GM19025 (cell line): ENCODE measurements at regions not wholly inside any gene's neighbourhood (a gene's known extent, or its start where the extent isn't known, plus 50 kb on each side); places are given as distances from the start of the nearest gene placed in this dataset.

Source experiments
- ATAC-seq: cut with Tn5 transposase; IDR thresholded peaks from one replicate; pipeline ENCODE4 v1.9.1; 2021; ENCODE audit warnings: mild to moderate bottlenecking, low read depth, moderate library complexity; ENCODE audit not compliant: unreplicated experiment

DNA sequence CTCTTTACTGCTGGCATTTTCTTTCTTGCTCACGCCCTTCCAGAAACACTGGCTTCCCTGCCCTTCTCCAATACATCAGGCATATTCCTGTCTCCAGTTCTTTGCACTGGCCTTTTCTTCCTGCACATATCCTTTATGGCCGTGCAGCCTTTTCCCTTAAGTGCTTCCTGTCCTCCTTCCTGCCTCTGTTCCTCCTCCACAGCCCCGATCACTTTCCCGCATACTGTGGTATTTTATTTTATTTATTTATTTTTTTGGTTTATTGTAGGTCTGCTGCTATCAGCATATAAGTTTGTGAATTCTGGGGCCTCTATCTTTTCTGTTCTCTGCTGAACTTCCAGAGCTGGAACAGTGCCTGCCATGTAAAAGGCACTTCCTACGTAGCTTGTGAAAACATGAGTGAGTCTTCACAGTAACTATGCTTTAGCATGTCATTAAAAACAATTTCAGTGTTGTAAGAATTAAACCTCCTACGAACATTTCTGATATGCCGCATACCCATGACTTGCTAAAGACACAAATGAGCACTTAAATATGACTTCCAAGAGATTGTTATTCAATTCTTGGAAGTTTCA, 289.1 kb downstream of the TRIB2 start:
- no peak for ATAC-seq

DNA sequence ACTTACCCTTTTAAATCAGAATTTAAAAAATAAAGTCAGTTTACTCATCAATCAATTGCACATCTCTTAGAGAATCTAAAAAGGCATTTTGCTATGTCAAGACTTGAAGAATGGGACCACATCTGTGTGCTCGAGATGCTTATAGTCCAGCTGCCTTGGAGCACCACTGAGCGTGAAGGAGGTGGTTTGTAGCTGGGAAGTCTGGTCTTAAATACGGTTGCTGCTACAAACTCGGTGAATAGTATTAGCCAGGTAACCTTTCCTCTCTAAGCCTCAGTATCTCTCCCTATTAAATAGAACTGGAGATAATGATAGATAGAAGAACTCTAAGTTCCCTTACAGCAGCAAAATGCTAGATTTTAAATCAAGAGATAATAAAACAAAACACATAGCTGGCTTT, 289.7 kb downstream of the TRIB2 start:
- ATAC-seq = no peak

DNA sequence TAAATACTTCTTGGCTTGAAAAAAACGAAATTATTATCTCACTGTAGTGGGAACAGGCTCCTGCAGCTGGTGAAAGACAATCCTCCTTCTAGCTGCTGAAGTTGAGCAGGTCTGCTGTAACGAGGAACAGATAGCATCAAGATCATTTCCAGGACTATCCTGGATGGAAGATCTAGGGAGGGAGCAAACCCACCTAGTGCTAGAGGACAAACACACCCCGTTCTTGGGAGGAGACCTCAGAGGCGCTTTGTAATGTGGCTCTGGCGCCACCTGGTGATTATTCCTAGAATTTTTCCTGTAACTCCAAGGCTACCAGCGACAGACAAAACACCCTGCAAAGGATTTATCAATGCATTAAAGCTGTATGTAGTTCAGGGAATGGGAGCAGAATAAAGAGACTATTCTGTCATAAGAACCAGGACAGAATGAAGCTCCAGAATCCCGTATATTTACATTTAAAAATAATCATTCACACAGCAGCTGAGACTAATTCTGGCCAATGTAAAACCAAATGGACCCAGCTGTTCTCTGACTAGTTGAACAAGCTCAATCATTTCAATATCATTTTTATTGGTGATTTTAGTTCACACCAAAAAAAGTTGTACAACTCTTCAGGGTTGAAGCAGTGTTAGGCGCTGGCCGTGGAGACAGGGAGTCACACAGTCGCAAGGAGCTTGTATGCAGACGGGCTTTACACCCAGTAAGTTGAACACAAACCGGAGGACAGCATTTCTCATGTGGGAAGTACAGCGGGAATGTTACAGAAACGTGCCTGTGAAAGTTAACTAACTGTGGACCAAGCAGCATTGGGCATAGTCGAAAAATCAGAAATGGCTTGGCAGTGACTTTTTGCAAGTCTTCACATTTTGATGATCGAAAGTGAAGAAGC, 290.3 kb downstream of the TRIB2 start:
- ATAC-seq = peak; percentile 85

DNA sequence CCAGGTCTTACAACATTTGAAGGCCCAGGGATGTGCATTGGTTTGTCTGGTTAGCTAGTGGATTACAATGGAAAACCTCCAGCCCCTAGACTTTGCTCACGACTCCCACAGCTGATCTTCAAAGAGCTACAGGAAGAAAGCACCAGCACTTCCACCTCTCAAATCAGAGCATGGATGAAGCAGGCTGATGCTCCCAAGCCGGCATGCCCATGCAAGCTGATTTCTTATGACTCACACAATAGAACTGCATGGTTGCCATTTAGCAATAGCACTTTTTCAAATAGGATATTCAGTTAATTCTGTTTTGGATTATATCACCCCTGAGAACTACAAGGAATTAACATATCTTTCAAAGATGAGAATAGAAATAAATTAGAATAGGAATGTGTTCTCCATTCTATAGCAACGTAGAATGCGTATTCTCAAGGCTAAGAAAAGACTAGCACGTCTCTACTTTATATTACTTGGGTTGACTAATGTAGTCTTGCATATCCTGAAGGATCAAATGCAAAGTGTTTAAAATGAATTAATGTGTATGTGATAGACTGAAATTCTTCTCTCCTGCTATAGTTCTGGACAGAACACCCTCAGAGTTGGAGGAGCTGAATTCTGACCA, 292.4 kb downstream of the TRIB2 start:
- no peak for ATAC-seq

DNA sequence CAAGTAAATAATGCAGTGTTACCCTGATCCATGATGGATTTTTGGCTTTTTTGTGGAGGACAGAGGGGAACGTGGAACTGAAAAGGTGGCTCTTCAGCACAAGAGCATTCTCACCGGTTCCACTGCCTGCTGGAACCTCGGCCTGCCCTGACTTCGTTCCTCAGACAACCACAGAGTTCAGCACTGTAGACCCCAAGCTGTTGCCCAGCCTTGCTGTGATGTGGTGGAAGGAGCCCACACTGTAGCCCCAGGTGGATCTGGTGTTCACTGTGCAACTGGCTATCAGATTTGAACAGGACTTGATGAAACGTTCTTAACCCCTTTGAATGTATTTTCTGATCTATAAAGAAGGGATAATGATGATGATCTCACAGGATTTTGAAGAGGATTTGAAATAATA, 293.5 kb downstream of the TRIB2 start:
- ATAC-seq = no peak

DNA sequence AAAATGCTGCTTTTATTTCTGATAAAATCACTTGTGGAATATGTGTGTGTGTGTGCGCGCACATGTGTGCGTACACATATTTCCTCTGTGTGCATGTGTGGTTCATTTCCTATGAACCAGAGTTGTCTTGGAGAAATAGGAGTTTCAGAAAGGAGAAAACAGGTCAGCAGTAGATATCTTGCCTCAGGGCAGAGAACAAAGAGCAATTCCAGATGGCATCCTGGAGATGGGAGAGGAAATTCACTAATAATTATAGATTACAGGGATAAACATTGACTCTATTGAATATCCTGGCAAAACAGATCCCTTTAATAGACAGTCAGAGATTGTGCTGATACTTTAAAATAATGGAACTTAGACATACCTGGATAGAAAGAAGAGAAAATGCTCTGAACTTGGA, 298.0 kb downstream of the TRIB2 start:
- no peak for ATAC-seq

DNA sequence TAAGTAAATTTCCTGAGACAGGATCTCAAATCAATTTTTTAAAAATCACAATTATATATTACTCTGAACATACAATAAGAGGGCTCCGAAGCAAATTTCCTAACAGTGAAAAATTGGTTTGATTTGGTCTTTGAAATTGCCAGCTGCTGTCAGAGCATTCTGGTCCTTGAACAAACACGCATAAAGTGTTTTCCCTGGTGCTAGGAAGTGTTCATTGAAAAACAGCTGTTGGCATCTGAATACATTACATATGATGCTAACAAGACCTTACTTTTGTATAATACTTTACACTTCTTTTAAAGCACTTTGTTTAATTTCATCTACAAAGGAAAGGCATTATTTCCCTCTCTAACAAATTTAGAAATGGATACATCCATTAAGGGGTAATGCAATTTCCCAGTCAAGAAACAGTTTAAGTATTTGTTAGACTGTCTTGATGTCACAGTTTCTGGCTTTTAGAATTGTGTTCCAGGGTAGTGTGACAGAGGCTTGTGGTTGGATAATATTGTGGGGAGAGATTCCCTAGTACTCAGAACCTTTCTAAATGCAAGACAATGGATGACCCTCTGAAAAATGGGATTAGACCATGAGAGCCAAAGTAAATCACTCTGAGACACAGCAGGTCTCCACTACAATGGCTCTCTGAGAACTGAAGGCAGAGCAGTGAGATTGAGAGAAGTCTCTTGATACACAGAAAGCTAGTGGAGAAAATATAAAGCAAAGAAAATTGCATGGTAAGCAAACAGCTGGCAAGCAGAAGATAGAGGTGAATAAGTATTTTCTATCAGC, 299.0 kb downstream of the TRIB2 start:
- ATAC-seq = no peak

DNA sequence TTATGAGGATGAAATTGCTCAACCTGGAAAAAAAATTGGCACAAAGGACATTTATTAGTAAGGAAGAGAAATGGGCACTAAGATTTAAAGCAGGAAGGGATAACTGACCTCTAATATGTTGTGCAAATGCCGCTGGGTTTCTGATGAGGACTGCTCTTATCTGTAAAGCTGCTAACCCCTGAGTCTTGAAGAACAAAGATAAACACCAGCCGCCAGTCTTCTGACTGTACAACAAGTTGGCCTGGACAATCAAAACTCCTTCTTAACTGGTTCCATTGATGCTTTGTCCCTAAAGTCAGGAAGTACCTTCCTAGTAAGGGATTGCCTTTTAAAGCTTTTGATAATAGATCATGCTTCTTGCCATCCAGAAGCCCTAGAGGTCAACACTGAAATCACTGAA, 301.8 kb downstream of the TRIB2 start:
- no peak for ATAC-seq

DNA sequence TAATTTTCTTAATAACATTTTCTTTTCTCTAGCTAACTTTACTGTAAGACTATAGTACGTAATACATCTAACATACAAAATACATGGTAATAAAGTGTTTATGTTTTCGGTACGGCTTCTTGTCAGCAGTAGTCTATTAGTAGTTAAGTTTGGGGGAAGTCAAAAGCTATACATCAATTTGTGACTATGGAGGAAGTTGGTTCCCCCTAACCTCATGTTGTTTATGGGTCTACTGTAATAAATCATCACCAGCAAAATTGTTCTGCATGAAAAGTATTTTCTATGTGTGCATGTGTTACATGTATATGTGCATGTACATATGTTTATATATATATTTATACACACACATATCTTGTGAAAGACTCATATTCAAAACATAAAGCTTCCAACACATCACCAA, 303.0 kb downstream of the TRIB2 start:
- ATAC-seq = no peak

DNA sequence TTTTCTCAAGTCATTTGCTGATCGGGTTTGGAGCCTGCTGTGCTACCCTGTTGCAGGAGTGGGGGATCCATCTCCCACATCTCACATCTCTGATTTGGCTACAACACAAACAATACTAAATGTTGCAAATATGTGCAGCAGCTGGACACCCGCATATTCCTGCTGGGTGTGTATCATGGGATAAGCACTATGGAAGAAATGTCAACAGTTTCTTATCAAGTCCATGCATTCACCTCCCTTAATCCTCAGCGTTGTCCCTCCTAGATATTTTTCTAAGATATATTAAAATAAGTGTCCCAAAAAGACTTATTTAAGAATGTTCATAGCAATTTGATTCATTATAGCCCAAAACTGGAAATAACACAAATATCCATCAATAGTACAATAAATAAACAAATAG, 303.7 kb downstream of the TRIB2 start:
- no peak for ATAC-seq

DNA sequence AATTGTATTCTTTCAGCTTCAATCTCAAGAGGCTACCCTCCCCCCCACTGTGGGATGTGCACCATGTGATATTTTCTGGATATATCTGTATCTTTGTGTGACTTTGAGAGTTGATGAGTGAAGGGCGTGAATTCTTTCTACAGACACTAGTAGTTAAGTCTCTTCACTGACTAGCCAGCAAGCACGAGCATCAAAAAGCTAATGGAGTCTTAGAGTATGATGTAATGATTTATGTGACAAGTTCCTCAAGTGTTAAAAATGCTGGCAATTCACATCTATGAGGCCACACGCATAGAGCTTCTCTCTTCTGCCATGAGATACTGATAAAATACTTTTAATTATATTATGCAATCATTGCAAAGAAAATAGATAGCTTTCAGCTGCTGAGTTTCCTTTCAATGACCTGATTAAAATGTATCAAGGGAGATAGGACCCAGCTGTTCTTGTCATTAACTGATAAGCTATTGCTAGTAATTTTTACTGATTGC, 304.8 kb downstream of the TRIB2 start:
- no peak for ATAC-seq

DNA sequence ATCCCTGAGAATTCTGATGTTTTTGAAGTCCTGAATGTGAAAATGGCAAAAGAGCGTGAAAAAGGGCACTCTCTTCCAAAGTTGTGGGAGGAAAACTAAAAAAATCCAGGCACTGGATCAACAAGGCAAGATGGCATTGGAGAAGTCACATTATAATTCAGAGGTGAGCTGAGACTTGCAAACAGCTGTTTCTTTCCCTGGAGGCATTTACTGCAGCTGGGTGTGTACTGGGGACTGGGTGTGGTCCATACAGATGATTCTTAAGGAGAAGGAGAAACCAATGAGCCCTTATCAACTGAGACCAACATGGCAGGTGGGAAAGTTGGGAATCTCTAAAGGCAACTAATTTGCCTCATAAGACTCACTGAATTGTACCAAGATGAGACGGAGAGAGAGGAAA, 313.9 kb downstream of the TRIB2 start:
- ATAC-seq = no peak

DNA sequence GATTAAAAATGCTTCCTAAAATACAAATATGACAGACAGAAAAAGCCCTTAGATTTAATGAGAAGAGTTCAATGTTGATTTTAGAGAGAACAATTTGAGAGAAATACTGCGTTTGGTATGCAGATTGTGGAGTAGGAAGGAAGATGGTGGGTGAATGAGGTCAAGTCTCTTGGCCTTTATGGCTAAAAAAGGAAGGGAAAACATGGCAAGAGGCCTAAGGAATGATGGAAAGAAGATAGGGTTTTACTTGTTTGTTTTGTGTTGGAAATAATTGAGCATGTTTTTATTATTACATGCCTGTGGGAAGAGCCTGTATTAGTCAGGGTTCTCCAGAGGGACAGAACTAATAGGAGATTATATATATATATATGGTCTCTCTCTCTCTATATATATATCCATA, 318.1 kb downstream of the TRIB2 start:
- no peak for ATAC-seq

DNA sequence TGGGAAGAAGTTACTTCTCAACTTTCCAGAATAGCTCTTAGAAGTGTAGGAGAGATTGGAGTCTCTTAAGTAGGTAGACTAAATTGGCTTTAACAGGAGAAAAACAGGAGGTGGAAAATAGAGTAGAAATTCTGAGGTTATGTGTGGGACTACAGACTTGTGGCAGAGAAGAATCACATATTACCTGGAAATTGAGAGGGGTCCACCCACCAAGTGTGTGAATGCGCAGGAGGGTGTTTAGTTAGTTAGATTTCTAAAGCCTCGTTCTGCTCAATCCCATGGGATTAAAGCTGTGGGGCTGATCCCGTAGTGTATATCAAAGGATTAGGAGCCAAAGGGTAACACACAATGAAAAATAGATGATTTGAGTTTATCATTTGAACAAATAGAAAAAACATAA, 319.1 kb downstream of the TRIB2 start:
- ATAC-seq = no peak

DNA sequence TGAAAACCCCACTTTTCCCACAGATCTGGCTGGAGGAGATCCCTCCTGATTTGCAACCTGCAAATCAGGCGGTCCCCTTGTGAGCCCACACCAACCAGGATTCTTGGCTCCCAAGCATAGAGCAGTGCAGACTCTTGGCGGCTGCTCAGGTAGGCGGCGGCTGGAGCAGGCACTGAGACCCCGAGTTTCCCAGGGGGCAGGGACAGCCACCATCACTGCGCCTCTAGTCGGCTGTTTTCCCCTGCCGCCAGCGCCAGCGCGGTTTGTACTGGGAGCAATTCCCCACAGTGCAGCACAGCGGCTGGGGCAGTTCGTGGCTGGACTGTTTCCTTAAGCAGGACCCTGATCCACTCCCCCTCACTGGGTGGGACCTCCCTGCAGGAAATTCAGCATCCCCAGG, 323.3 kb downstream of the TRIB2 start:
- ATAC-seq = no peak

DNA sequence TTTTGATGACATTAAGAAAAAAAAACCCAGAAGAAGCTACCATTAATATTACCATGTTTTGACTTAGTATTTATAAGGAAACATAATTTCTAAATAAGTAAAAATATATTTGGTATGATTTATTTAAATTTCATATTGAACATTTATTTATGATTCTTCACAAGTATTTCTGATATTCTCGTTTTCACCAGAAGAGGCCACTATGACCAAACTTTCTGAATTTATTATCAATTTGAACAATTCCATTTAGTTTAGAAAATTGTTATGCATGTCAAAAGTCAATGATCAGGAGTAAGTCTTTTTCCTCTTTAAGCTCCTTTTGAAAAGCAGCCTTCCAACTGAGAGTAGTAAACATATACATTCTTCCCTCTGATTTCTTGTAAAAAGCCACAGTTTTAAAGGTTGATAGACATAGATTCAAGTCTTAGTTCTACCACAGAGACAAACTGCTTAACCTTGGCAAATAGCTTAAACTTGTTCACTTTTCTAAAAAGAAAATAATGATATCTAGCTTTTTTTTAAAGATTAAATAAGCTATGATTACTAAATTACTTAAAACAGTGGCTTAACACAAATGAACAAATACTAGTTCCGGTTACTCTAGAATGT, 329.9 kb downstream of the TRIB2 start:
- no peak for ATAC-seq

DNA sequence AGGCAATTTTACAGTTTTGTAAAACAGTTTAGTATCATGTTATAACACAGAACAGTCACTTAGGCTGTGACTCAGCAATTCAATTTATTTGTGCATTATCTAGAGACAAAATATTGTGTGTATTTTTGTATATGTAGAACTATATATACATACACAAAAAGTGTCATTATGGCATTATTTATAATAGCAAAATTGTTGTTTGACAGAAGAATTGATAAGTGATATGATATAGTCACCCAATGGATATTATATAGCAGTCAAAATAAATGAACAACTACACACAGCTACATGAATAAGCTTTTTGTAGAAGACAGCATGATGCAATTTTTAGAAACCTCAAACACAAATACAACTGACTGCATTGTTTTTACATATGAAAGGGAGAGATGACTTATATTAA, 334.0 kb downstream of the TRIB2 start:
- no peak for ATAC-seq

DNA sequence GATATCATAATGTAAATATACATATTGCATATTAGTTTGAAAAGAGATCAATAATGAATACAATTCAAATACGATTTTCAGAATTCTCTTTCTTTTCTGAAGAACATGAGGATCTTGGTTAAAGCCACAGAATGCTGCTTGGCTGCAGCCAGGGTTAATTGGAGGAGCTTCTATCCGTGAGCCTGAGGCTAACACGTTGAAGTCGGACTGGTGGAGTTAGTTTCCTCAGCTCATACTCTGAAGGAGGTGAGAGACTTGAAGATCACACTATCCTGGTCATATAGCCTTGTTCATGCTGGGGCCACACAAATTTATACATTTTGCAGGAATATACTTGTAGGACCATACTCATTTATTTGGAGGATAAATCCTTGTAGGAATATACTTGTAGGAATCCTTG, 335.8 kb downstream of the TRIB2 start:
- ATAC-seq = no peak

DNA sequence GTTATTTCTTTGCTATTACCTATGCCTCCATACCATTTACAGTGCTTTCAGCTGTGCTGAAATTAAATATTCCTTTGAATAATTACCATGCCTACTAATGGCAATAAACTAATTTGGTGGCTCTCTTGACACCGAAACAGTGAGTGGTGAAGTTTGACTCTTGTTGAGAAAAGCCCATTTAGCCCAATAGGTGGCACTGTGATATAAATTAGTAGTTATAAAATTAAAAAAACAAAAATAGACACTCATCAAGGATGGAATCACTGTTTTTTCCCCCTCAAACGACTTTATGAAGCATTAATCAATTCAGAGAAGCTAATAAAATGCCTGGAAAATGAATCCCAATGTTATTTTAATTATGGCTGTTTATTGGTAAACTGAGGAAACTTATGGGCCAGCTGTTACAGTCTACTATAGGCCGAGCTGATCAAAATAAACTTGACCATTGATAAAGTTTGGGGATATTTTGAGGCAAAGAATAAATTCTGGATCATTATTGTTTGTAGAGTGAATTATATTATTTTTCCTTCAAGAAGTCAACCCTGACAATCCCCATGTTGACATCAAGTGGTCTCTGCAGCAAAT, 339.6 kb downstream of the TRIB2 start:
- no peak for ATAC-seq

DNA sequence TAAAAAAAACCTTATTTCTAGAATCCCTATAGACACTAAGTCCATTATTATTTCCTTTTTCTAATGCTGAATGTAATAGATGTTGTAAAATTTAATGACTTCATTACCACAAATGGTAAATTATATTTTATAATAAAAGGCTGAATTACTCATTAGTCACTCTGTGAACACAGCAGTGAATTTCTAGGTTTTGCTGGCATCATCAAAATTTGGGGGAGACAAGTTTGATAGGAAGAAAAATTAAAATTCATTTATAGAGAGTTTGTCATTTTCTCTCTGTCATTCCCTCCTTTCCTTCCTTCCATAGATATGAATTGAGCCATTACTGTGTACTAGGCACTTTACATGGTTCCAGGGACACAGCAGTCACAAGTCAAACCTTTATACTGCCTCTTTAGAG, 340.9 kb downstream of the TRIB2 start:
- no peak for ATAC-seq
